ENCODE measurements at regions not wholly inside any gene's neighbourhood (a gene's known extent, or its start where the extent isn't known, plus 50 kb on each side); places are given as distances from the start of the nearest gene placed in this dataset.

GRCh38 chr1:239686386-239686785 is 300.0 kb downstream of the CHRM3 start:
- no peak for DNase-seq

- no peak for DNase-seq
Observed at GRCh38 chr1:239696317-239696716, 309.9 kb downstream of the CHRM3 start.

DNA sequence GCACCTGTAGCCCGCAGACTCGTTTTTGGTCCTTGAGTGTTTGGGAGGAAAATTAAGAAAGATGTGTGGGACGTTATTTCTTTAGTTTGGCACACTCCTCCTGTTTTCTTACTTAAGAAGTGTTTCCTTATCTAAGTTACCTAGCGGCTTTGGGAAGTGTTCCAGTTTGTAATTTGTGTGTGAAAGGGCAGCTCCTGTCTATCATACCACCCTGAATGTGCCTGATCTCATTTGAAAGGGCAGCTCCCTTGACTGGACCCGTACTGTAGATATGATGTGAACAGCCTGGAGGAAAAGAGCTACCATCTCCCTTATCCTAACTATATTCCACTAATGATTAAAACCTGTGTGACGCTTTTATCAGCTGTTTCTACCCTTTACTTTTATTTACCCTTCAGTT is 314.3 kb downstream of the CHRM3 start:
- DNase-seq, result no peak

GRCh38 chr1:239703075-239703474 is 316.7 kb downstream of the CHRM3 start:
- no peak for DNase-seq

DNA sequence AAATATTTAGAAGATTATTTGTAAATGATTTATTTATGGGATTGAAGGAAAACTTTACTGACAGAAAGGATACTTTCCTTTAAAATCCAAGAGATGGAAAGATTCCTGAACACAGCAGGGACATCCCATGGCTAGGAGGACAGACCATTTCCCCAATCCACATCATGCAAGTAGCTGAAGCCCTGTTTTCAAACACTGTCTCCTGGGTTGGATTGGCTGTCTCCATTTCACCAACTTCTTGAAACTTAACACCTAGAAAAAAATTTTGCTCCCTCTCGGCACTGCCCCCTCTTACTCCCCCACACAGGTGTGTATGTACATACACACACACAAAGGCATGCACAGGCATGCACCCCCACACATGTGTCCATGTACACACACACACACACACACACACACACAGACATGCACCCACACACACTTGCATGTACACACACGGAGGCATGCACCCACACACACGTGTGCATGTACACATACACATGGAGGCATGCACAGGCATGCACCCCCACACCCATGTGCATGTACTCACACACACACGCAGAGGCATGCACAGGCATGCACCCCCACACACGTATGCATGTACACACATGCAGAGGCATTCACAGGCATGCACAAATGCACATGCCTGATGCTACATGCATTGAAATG is 320.0 kb downstream of the CHRM3 start:
- no peak for DNase-seq

DNA sequence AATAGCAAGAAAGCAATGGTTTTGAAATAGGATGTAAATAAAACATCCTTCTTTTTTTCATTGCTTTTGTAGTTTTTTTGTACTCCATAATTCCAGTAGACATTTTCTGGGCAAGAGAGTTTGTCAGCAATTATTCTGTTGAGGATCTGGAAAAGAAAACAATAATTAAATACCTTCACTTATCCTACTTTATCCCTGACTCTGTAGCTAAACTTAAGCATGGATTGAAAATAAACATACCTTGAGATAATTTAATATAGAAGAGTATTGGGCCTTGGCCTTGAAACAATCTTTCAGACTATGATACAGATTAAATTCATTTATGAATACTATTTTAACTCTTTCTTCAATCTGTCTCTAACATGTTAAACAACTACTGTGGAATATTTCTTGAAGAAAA is 321.2 kb downstream of the CHRM3 start:
- no peak for DNase-seq

DNA sequence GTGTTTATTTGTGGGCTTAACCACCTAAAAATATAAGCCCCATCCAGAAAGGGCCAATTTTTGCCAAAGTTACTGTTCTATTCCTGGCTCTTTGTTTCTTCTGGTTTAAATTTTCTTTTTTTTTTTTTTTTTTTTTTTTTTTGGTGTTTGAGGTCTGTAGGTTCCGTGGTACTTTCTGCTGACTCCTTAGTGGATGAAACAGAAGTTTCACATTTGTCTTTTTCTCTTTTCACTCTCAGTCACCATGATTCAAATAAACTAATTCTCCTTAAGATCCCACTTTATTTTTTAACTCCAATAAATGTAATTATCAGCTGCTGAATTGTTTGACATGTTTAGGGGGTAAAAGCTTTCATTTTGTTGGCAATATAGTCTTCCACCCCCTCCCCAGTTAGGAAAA is 322.3 kb downstream of the CHRM3 start:
- DNase-seq, result no peak

GRCh38 chr1:239711768-239712167 is 325.4 kb downstream of the CHRM3 start:
- DNase-seq, result no peak

- DNase-seq, result no peak
Observed at GRCh38 chr1:239717097-239717917, 330.9 kb downstream of the CHRM3 start.

- DNase-seq, result no peak
Observed at GRCh38 chr1:239717918-239718184, 331.5 kb downstream of the CHRM3 start.

- DNase-seq, result no peak
Observed at GRCh38 chr1:239718571-239718970, 332.2 kb downstream of the CHRM3 start.

- DNase-seq, result no peak
Observed at GRCh38 chr1:239718997-239719628, 332.7 kb downstream of the CHRM3 start.

- DNase-seq, result no peak
Observed at GRCh38 chr1:239719642-239720258, 333.4 kb downstream of the CHRM3 start.

DNA sequence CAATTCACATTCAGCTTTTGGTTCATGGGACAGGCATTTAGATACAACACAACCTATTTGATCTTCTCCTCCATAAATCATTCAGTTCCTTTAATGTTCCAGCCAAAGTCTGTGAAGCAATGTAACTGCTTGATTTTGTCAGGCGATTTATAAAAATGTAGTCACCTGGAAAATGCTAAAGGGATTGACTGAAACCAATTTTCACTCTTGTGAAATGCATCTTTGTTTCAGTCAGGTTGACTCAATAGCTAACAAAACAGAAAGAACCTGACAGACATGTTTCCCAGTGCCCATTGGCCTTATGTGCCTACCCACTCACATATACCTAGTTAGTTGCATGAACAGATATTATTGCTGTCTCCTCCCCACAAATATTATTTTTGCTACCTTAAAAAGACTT is 335.7 kb downstream of the CHRM3 start:
- no peak for DNase-seq

DNA sequence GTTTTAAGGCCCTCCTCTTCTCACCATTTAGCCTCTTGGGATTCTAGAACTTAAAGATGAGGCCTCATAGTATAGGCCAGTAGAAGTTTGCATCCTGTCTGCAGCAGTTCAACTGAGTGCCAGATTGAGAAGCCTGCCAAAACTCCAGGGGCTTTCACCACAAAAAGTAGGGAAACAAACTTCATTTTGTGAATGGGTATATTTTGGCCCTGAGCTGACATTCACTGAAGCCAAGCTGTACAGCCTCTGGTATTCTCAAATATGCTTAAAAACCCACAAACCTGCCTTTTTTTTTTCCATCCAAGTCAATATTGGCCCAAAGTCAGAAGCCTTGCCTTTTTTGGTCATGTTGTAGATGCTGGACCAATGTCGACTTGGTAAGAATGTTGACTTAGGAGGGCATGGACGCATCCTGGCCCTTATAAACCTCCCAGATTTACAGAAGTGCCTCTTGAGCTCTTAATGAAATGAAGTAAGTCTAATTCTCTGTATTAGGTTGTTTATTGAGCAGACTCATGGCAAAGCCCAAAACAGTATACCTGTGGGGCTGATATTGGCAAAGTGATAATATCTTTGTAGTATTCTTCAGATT is 337.5 kb downstream of the CHRM3 start:
- no peak for DNase-seq

GRCh38 chr1:239725371-239725770 is 339.0 kb downstream of the CHRM3 start:
- DNase-seq, result no peak

DNA sequence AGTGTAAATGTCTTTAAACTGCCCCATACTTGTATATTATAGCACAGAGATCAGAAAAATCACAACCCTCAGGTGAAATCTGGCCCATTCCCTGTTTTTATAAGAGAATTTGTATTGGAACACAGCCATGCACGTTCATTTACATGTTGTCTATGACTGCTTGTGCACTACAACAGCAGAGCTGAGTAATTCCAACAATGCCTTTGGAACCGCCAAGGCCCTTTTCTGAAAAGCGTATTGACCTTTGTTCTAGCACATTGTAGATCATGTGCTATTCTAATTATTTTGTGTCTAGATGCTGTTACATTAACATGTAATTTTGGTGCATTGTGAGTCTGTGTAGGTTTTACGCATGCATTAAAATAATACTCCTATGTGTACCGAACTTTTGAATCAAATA is 339.6 kb downstream of the CHRM3 start:
- DNase-seq, result no peak

GRCh38 chr1:239730378-239730777 is 344.0 kb downstream of the CHRM3 start:
- no peak for DNase-seq

GRCh38 chr1:239731082-239731748 is 344.8 kb downstream of the CHRM3 start:
- DNase-seq, result no peak

GRCh38 chr1:239732770-239733169 is 346.4 kb downstream of the CHRM3 start:
- no peak for DNase-seq

DNA sequence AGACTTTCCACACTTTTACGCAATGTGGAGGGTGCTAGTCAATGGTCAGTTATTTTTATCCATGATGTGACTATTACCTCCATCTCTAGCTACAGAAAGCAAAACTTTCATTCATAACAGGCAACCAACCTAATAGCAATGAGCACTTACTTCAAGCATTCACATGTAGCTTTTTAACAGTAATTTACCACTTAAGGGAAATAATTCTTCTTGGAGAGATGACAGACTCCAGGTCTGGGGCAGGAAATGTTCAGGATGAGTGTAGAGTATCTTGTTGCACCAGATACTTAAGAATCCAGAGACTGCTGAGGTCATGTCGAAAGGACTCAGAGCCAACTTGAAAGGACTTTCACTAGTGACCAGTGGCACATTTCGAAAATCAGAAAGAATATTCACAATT is 347.6 kb downstream of the CHRM3 start:
- DNase-seq, result no peak

DNA sequence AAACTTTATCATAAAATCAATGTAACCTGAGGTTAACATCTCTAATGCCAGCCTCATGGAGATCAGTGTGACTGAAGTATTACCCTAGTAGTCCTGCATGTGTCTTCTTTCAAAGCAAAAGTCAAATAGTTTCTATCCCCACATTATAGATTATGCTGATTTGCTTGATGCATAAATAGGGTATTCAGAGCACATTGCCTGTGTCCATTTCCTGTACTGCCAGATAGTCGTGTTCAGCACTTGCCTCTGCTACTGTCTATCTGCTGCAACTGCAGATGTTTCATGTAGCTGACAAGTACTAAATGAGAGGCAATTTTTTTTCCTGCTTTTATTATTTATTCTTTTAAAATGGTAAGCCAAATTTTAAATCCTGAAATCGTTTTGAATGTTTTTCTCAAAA is 348.7 kb downstream of the CHRM3 start:
- DNase-seq, result no peak

GRCh38 chr1:239736479-239736878 is 350.1 kb downstream of the CHRM3 start:
- no peak for DNase-seq

Measured in fibroblast of skin of right quadriceps (primary cell).